IMR-90 (cell line): ENCODE measurements at regions not wholly inside any gene's neighbourhood (a gene's known extent, or its start where the extent isn't known, plus 50 kb on each side); places are given as distances from the start of the nearest gene placed in this dataset.

Source experiments
- ATAC-seq: fragments of 200-7000 bp; cut with Tn5 transposase; 2 replicates; pipeline ENCODE4 v1.9.1; 2020; ENCODE audit warnings: low read depth, mild to moderate bottlenecking, moderate library complexity
- BruUV-seq: library from RNA; stranded (reverse); fragments of 400-500 nt; replicated peaks from 2 replicates; lab custom pipeline; 2021; lab: Mats Ljungman, UMichigan
- CTCF ChIA-PET: fragments of 300-600 bp; formaldehyde crosslinking; extraction: SDS; loops from one replicate; lab custom pipeline; 2021; ENCODE audit warnings: antibody characterized with exemption; lab: Yijun Ruan, JAX
- POLR2A ChIA-PET: fragments of 300-600 bp; sonication (Branson Sonifier 250); formaldehyde crosslinking; loops from one replicate; lab custom pipeline; 2022; ENCODE audit warnings: antibody characterized with exemption; ENCODE audit not compliant: unreplicated experiment; lab: Charles Lee
- DNase-seq: peaks from one replicate; pipeline ENCODE4 v3.0.0; 2013
- H2AFZ ChIP-seq: replicated peaks from 2 replicates; pipeline ENCODE3; 2013; ENCODE audit warnings: low read length, mild to moderate bottlenecking; ENCODE audit not compliant: poor library complexity
- H2AK5ac ChIP-seq: 2 replicates; pipeline ENCODE4 v1.6.1; 2013; ENCODE audit warnings: low read depth, low read length, inconsistent platforms
- H2AK9ac ChIP-seq: replicated peaks from 2 replicates; pipeline ENCODE3; 2013; ENCODE audit warnings: mild to moderate bottlenecking, low read depth, low read length, moderate library complexity; ENCODE audit not compliant: poor library complexity
- H2BK120ac ChIP-seq: 2 replicates; pipeline ENCODE4 v1.6.1; 2013; ENCODE audit warnings: low read depth, low read length, inconsistent platforms
- H2BK15ac ChIP-seq: 3 replicates; pipeline ENCODE4 v1.6.1; 2013; ENCODE audit warnings: low read depth, low read length, inconsistent platforms
- H2BK20ac ChIP-seq: 2 replicates; pipeline ENCODE4 v1.6.1; 2013; ENCODE audit warnings: low read depth, mild to moderate bottlenecking, inconsistent platforms, low read length, moderate library complexity
- H2BK5ac ChIP-seq: 2 replicates; pipeline ENCODE4 v1.6.1; 2013; ENCODE audit warnings: mild to moderate bottlenecking, low read depth, low read length, inconsistent platforms; ENCODE audit not compliant: poor library complexity, severe bottlenecking
- H3K14ac ChIP-seq: replicated peaks from 2 replicates; pipeline ENCODE4 v1.6.1; 2013; ENCODE audit warnings: low read depth, low read length, inconsistent platforms
- H3K18ac ChIP-seq: 2 replicates; pipeline ENCODE4 v1.6.1; 2013; ENCODE audit warnings: low read depth, low read length, control low read depth
- H3K23ac ChIP-seq: 2 replicates; pipeline ENCODE4 v1.6.1; 2013; ENCODE audit warnings: low read depth, low read length, inconsistent platforms
- H3K27ac ChIP-seq: 2 replicates; pipeline ENCODE4 v1.5.1; 2013; ENCODE audit warnings: mild to moderate bottlenecking, control low read depth, low read length; ENCODE audit not compliant: insufficient read depth
- H3K27me3 ChIP-seq: 2 replicates; pipeline ENCODE4 v1.6.1; 2013; ENCODE audit warnings: low read length; ENCODE audit not compliant: control insufficient read depth, insufficient read depth
- H3K36me3 ChIP-seq: 2 replicates; pipeline ENCODE4 v1.6.1; 2013; ENCODE audit warnings: low read length, mixed read lengths; ENCODE audit not compliant: control insufficient read depth, insufficient read depth
- H3K4ac ChIP-seq: 2 replicates; pipeline ENCODE4 v1.6.1; 2013; ENCODE audit warnings: low read depth, low read length, inconsistent platforms
- H3K4me1 ChIP-seq: 2 replicates; pipeline ENCODE4 v1.6.1; 2013; ENCODE audit warnings: low read length, mixed read lengths; ENCODE audit not compliant: control insufficient read depth, insufficient read depth
- H3K4me2 ChIP-seq: 2 replicates; pipeline ENCODE4 v1.6.1; 2013; ENCODE audit warnings: low read depth, mild to moderate bottlenecking, control low read depth, low read length, moderate library complexity
- H3K4me3 ChIP-seq: 2 replicates; pipeline ENCODE4 v1.5.1; 2013; ENCODE audit warnings: low read depth, mild to moderate bottlenecking, control low read depth, low read length, moderate library complexity; ENCODE audit not compliant: insufficient read depth
- H3K56ac ChIP-seq: 2 replicates; pipeline ENCODE4 v1.6.1; 2013; ENCODE audit warnings: low read length, inconsistent platforms; ENCODE audit not compliant: insufficient read depth; ENCODE audit errors: extremely low read depth
- H3K79me1 ChIP-seq, 2 experiments: 2 replicates each; pipeline ENCODE4 v1.6.1; 2013; ENCODE audit warnings: low read length in 2 of 2, inconsistent platforms in 1 of 2, low read depth in 1 of 2
- H3K9ac ChIP-seq: 2 replicates; pipeline ENCODE4 v1.6.1; 2013; ENCODE audit warnings: low read depth, low read length, control low read depth
- H3K9me1 ChIP-seq: 2 replicates; pipeline ENCODE4 v1.6.1; 2013; ENCODE audit warnings: low read length, inconsistent platforms; ENCODE audit not compliant: insufficient read depth
- H3K9me3 ChIP-seq: 2 replicates; pipeline ENCODE4 v1.6.1; 2013; ENCODE audit warnings: low read length; ENCODE audit not compliant: control insufficient read depth, insufficient read depth
- H4K20me1 ChIP-seq: 2 replicates; pipeline ENCODE4 v1.6.1; 2013; ENCODE audit warnings: low read length, inconsistent platforms; ENCODE audit not compliant: insufficient read depth
- H4K5ac ChIP-seq: 2 replicates; pipeline ENCODE4 v1.6.1; 2013; ENCODE audit warnings: mild to moderate bottlenecking, low read depth, low read length, control low read depth
- H4K8ac ChIP-seq, 2 experiments: 2 replicates each; pipeline ENCODE4 v1.6.1; 2013; ENCODE audit warnings: low read depth in 2 of 2, low read length in 2 of 2, control low read depth in 1 of 2, inconsistent platforms in 1 of 2
- H4K91ac ChIP-seq: 2 replicates; pipeline ENCODE4 v1.6.1; 2013; ENCODE audit warnings: low read depth, low read length, inconsistent platforms; ENCODE audit not compliant: insufficient read depth
- BHLHE40 ChIP-seq: fragments of 150-350 bp; IDR thresholded peaks from 2 replicates; pipeline ENCODE4 v1.6.1; 2016; ENCODE audit warnings: mild to moderate bottlenecking, low read depth, low read length
- CEBPB ChIP-seq: IDR thresholded peaks from 2 replicates; pipeline ENCODE4 v1.6.1; 2012; ENCODE audit warnings: low read depth, low read length, improper control_type of control experiment
- CHD1 ChIP-seq: IDR thresholded peaks from 2 replicates; pipeline ENCODE4 v1.6.1; 2012; ENCODE audit warnings: low read depth, low read length, improper control_type of control experiment
- FOS ChIP-seq: fragments of 150-350 bp; IDR thresholded peaks from 2 replicates; pipeline ENCODE4 v1.6.1; 2016; ENCODE audit warnings: low read depth, low read length
- MAFK ChIP-seq: IDR thresholded peaks from 2 replicates; pipeline ENCODE4 v1.6.1; 2012; ENCODE audit warnings: low read depth, low read length, improper control_type of control experiment
- MAZ ChIP-seq: IDR thresholded peaks from 2 replicates; pipeline ENCODE4 v1.6.1; 2012; ENCODE audit warnings: low read depth, mild to moderate bottlenecking, low read length, improper control_type of control experiment, moderate library complexity, borderline replicate concordance
- MXI1 ChIP-seq: IDR thresholded peaks from 2 replicates; pipeline ENCODE4 v1.6.1; 2012; ENCODE audit warnings: low read depth, mild to moderate bottlenecking, low read length, moderate library complexity, borderline replicate concordance
- NFE2L2 ChIP-seq: fragments of 150-350 bp; IDR thresholded peaks from 2 replicates; pipeline ENCODE4 v1.6.1; 2016; ENCODE audit warnings: low read depth, mild to moderate bottlenecking, low read length
- POLR2A ChIP-seq: IDR thresholded peaks from 2 replicates; pipeline ENCODE4 v1.6.1; 2012; ENCODE audit warnings: mild to moderate bottlenecking, low read depth, low read length
- RAD21 ChIP-seq: IDR thresholded peaks from 2 replicates; pipeline ENCODE4 v1.6.1; 2012; ENCODE audit warnings: low read length, improper control_type of control experiment
- RCOR1 ChIP-seq: IDR thresholded peaks from 2 replicates; pipeline ENCODE4 v1.6.1; 2012; ENCODE audit warnings: mild to moderate bottlenecking, low read length, improper control_type of control experiment; ENCODE audit not compliant: insufficient replicate concordance
- RFX5 ChIP-seq: IDR thresholded peaks from 2 replicates; pipeline ENCODE4 v1.8.0; 2012; ENCODE audit warnings: low read depth, mild to moderate bottlenecking, low read length, moderate library complexity
- SMC3 ChIP-seq: fragments of 150-350 bp; IDR thresholded peaks from 2 replicates; pipeline ENCODE4 v1.6.1; 2016; ENCODE audit warnings: low read depth, mild to moderate bottlenecking, antibody characterized with exemption, low read length, moderate library complexity
- WGBS, 2 experiments: methylation state at CpG; one replicate each; pipeline versions ENCODE4 v1.1.5 to v1.1.7; 2013; ENCODE audit warnings: missing lambda C conversion rate in 2 of 2; ENCODE audit not compliant: insufficient read length in 1 of 2; ENCODE audit errors: extremely low coverage in 2 of 2; 5-methylcytosine and 5-hydroxymethylcytosine counted together
- dilution Hi-C: fragments of 300-500 bp; cut with HindIII; formaldehyde crosslinking; loops from one replicate; pipeline ENCODE4 v1.14.3; 2018; ENCODE audit warnings: low sequenced_read_pairs; ENCODE audit not compliant: unreplicated experiment
- in situ Hi-C: fragments of 300-500 bp; cut with MboI; formaldehyde crosslinking; loops from 3 replicates; pipeline ENCODE4 v1.14.3; 2019; ENCODE audit warnings: low sequenced_read_pairs, inconsistent platforms, mixed read lengths
- intact Hi-C: fragments of 100-400 bp; cut with micrococcal nuclease; formaldehyde crosslinking; loops from 2 replicates; pipeline ENCODE4 v1.10.0; 2022
- TF ChIP-seq, protein P1 (sequence below): conservative IDR thresholded peaks from 2 replicates; pipeline ENCODE4 v1.5.1; 2012; ENCODE audit warnings: mild to moderate bottlenecking, low read depth, low read length, improper control_type of control experiment
- TF ChIP-seq, protein P2 (sequence below): fragments of 150-350 bp; IDR thresholded peaks from 2 replicates; pipeline ENCODE4 v1.6.1; 2016; ENCODE audit warnings: low read depth, mild to moderate bottlenecking, low read length, moderate library complexity, borderline replicate concordance
- TF ChIP-seq, protein P3 (sequence below): fragments of 150-350 bp; IDR thresholded peaks from 2 replicates; pipeline ENCODE4 v1.6.1; 2017; ENCODE audit warnings: mild to moderate bottlenecking, antibody characterized with exemption, low read length, low read depth

DNA sequence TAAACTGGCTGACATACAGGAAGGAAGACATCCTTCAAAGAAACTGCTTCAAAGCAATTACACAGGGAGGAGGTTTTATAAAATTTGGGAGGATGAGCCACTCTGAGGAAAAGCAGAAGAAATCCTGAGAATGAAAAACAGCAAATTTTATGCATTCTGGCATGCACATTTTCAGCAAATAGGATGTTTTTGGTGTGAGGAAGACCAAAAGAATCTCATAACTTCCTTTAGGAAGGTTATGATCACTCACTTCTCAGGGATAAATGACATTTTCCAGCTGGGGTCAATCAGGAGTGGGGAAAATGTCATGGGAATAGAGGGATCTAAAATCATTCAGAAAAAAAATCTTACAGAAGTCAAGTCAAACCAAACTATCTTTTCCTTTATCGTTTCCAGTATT lies 371.7 kb upstream of the CNTN6 start:
- no peak overlapping the region for H2AK9ac ChIP-seq
- no peaks in the 10 kb centered on the region for H3K79me1 ChIP-seq
- no CpG with 5 or more reads among the region's 1 CpG for WGBS, 2 experiments
- DNase-seq (no peak), ATAC-seq (no peak)
- no peak overlapping the region for H3K4me3 ChIP-seq
- H2AFZ ChIP-seq, result no peak overlapping the region
- H3K56ac ChIP-seq, result no peak overlapping the region
- ChIA-PET CTCF (no interaction called here), POLR2A (no interaction called here)
- H3K4me1 ChIP-seq, result no peaks in the 10 kb centered on the region
- no TSS peak for BruUV-seq
- H3K4ac ChIP-seq, result no peak overlapping the region
- no peaks in the 10 kb centered on the region for H3K9me1 ChIP-seq
- no peaks in the 10 kb centered on the region for H4K20me1 ChIP-seq
- no peaks in the 10 kb centered on the region for H3K36me3 ChIP-seq
- H3K9me3 ChIP-seq, result no peaks in the 10 kb centered on the region
- no peak overlapping the region for H2BK5ac ChIP-seq
- no peak overlapping the region for H3K9ac ChIP-seq
- H2AK5ac ChIP-seq, result no peak overlapping the region
- no peak overlapping the region for H4K8ac ChIP-seq
- TF ChIP-seq RCOR1 (no peak), MAZ (no peak), BHLHE40 (no peak), MXI1 (no peak), CHD1 (no peak), MAFK (no peak), NFE2L2 (no peak), FOS (no peak), CEBPB (no peak), SMC3 (no peak), POLR2A (no peak), RFX5 (no peak), RAD21 (no peak)
- TF ChIP-seq, protein P1, sequence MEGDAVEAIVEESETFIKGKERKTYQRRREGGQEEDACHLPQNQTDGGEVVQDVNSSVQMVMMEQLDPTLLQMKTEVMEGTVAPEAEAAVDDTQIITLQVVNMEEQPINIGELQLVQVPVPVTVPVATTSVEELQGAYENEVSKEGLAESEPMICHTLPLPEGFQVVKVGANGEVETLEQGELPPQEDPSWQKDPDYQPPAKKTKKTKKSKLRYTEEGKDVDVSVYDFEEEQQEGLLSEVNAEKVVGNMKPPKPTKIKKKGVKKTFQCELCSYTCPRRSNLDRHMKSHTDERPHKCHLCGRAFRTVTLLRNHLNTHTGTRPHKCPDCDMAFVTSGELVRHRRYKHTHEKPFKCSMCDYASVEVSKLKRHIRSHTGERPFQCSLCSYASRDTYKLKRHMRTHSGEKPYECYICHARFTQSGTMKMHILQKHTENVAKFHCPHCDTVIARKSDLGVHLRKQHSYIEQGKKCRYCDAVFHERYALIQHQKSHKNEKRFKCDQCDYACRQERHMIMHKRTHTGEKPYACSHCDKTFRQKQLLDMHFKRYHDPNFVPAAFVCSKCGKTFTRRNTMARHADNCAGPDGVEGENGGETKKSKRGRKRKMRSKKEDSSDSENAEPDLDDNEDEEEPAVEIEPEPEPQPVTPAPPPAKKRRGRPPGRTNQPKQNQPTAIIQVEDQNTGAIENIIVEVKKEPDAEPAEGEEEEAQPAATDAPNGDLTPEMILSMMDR, result no peak
- TF ChIP-seq, protein P2, sequence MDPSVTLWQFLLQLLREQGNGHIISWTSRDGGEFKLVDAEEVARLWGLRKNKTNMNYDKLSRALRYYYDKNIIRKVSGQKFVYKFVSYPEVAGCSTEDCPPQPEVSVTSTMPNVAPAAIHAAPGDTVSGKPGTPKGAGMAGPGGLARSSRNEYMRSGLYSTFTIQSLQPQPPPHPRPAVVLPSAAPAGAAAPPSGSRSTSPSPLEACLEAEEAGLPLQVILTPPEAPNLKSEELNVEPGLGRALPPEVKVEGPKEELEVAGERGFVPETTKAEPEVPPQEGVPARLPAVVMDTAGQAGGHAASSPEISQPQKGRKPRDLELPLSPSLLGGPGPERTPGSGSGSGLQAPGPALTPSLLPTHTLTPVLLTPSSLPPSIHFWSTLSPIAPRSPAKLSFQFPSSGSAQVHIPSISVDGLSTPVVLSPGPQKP, result no peak
- TF ChIP-seq, protein P3, sequence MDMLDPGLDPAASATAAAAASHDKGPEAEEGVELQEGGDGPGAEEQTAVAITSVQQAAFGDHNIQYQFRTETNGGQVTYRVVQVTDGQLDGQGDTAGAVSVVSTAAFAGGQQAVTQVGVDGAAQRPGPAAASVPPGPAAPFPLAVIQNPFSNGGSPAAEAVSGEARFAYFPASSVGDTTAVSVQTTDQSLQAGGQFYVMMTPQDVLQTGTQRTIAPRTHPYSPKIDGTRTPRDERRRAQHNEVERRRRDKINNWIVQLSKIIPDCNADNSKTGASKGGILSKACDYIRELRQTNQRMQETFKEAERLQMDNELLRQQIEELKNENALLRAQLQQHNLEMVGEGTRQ, result no peak
- no peaks in the 10 kb centered on the region for H3K27me3 ChIP-seq
- intact Hi-C loops (no loop called here), in situ Hi-C loops (no loop called here), dilution Hi-C loops (no loop called here)
- H3K23ac ChIP-seq, result no peak overlapping the region
- no peak overlapping the region for H3K4me2 ChIP-seq
- H3K18ac ChIP-seq, result no peak overlapping the region
- no peak overlapping the region for H4K5ac ChIP-seq
- H2BK120ac ChIP-seq, result no peak overlapping the region
- H4K91ac ChIP-seq, result no peak overlapping the region
- H3K14ac ChIP-seq, result no peak overlapping the region
- H2BK20ac ChIP-seq, result no peak overlapping the region
- no peak overlapping the region for H2BK15ac ChIP-seq
- H3K27ac ChIP-seq, result no peak overlapping the region
